ENCODE measurements at regions not wholly inside any gene's neighbourhood (a gene's known extent, or its start where the extent isn't known, plus 50 kb on each side); places are given as distances from the start of the nearest gene placed in this dataset.

DNA sequence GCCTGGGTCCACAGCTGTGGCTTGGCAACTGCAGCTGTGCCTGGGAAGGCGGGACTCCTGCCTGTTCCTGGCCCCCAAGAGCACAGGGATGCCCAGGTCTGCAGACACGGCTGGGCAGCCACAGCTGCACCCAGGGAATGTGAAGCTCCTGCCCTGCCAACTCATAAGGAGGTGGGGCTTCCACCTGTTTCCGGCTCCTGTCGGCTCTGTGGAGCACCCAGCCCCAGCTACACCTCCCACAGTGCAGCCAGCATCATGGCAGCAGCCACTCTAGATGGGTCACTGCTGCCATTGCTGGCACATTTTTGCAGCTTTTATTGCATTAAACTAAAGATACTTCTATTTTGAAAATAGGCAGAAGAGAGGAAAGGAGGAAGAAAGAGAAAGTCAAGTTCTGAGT lies 207.9 kb downstream of the SAMD5 start:
- Mint-ChIP-seq H3K9me3 (no peaks in the 10 kb centered on the region), H3K27ac (no peak overlapping the region), H3K36me3 (ENCODE audit: low read depth) (no peaks in the 10 kb centered on the region), H3K4me1 (ENCODE audit: low read depth) (no peaks in the 10 kb centered on the region), H3K27me3 (no peaks in the 10 kb centered on the region), H3K4me3 (no peak overlapping the region)
- no peak for DNase-seq

DNA sequence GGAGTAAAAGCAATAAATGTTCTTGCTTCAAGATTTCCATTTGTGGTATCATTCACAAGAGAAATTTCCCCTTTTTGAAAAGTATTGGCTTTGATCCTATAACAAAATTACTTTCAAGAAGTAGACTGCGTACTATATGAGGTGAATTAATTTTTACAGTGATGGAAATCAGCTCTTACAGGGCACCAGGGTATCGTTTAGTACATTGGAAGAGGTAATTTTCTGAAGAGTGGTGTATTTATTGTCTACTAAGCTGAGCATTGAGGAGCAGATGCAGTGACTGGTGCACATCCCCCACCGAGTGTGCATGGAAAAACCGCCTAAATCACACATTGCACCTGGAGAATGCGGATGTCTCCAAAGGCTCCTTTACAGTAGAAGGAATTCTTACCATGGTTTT lies 209.5 kb downstream of the SAMD5 start:
- H3K36me3 Mint-ChIP-seq (ENCODE audit: low read depth): no peaks in the 10 kb centered on the region
- H3K4me3 Mint-ChIP-seq: no peak overlapping the region
- DNase-seq: no peak
- H3K27ac Mint-ChIP-seq: no peak overlapping the region
- H3K9me3 Mint-ChIP-seq: peaks cover 3% of the 10 kb centered on the region
- no peaks in the 10 kb centered on the region for H3K27me3 Mint-ChIP-seq
- H3K4me1 Mint-ChIP-seq (ENCODE audit: low read depth): no peaks in the 10 kb centered on the region

- Mint-ChIP-seq H3K4me1 (ENCODE audit: low read depth) (no peaks in the 10 kb centered on the region), H3K9me3 (peaks cover 13% of the 10 kb centered on the region), H3K36me3 (ENCODE audit: low read depth) (no peaks in the 10 kb centered on the region), H3K4me3 (no peak overlapping the region), H3K27ac (no peak overlapping the region), H3K27me3 (no peaks in the 10 kb centered on the region)
- DNase-seq: no peak
Observed at GRCh38 chr6:147722158-147722557, 213.7 kb downstream of the SAMD5 start.

DNA sequence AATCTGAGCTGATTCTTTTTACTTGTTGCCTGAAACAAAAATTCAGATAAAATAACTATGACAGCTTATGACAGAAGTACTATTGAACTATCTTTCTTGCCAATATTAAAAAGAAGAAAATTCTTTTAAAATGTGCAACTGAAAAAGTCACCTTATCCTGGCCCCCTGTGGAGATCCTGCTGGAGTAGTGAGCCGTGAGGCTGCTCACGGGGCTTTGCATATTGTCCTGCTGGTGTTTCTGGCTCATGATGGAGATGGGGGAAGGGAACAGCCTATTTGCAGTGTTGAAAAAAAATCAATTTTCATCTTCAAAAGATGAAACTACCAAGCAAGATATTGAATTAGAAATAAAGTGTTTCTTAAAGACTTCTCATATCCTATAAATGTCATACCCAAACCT lies 216.0 kb downstream of the SAMD5 start:
- Mint-ChIP-seq H3K9me3 (peaks cover 13% of the 10 kb centered on the region), H3K27ac (no peak overlapping the region), H3K4me1 (ENCODE audit: low read depth) (no peaks in the 10 kb centered on the region), H3K36me3 (ENCODE audit: low read depth) (no peaks in the 10 kb centered on the region), H3K27me3 (no peaks in the 10 kb centered on the region), H3K4me3 (no peak overlapping the region)
- no peak for DNase-seq

DNA sequence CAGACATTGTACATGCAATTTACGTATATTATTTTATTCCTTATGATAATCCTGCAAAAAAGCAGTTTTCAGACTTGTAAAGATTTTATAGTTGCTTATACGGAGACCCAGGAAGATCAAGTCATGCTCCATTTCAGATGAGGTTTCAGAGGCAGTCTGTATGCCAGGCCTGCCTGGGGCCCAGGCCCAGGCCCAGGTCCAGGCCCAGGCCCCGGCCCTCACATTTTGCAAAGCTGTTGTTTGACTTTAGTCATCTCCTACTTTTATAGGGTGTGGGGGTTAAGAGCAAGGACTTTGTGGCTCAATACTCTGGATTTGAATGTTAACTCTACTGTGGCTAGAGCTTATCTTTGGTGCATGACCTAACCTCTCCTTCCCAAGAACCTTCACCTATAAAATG lies 217.9 kb downstream of the SAMD5 start:
- H3K36me3 Mint-ChIP-seq (ENCODE audit: low read depth): no peaks in the 10 kb centered on the region
- no peak overlapping the region for H3K27ac Mint-ChIP-seq
- H3K4me1 Mint-ChIP-seq (ENCODE audit: low read depth): no peaks in the 10 kb centered on the region
- peaks cover 13% of the 10 kb centered on the region for H3K9me3 Mint-ChIP-seq
- H3K27me3 Mint-ChIP-seq: no peaks in the 10 kb centered on the region
- no peak for DNase-seq
- no peak overlapping the region for H3K4me3 Mint-ChIP-seq

DNA sequence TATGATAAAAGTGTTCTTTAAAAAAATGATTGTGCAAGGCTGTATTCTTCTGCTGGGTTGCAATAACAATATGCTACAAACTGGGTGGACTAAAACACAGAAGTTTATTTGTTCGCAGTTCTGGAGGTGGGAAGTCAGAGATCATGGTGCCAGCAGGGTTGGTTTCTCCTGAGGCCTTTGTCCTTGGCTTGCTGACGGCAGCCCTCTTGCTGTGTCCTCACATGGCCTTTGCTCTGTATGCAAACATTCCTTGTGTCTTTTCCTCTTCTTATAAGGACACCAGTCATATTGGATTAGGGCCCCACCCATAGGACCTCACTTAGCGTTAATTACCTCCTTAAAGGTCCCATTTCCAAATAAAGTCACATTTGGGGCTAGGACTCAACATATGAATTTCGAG lies 220.4 kb downstream of the SAMD5 start:
- no peak overlapping the region for H3K27ac Mint-ChIP-seq
- no peaks in the 10 kb centered on the region for H3K36me3 Mint-ChIP-seq (ENCODE audit: low read depth)
- no peak for DNase-seq
- no peaks in the 10 kb centered on the region for H3K4me1 Mint-ChIP-seq (ENCODE audit: low read depth)
- no peaks in the 10 kb centered on the region for H3K27me3 Mint-ChIP-seq
- H3K9me3 Mint-ChIP-seq: peaks cover 2% of the 10 kb centered on the region
- no peak overlapping the region for H3K4me3 Mint-ChIP-seq

- Mint-ChIP-seq H3K4me3 (no peak overlapping the region), H3K36me3 (ENCODE audit: low read depth) (no peaks in the 10 kb centered on the region)
Observed at GRCh38 chr6:147733686-147734085, 225.2 kb downstream of the SAMD5 start.

DNA sequence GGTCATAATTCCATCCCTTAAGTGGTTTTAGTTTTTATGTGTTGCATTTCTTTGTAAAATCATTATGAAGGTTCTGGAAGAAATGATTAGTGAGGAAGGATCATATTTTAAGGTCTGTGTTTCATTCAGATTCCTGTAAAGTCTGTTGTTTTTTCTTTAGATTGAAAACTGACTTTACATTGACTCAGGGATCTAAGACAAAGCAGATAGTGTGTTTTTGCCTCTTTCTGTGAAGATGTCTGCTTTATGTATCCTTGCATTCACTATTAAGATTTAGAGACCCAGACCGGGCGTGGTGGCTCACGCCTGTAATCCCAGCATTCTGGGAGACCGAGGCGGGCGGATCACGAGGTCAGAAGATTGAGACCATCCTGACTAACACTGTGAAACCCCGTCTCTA lies 225.7 kb downstream of the SAMD5 start:
- no peak for DNase-seq
- H3K4me3 Mint-ChIP-seq: no peak overlapping the region
- H3K27ac Mint-ChIP-seq: no peak overlapping the region
- peaks cover 5% of the 10 kb centered on the region for H3K27me3 Mint-ChIP-seq
- H3K9me3 Mint-ChIP-seq: no peaks in the 10 kb centered on the region
- H3K4me1 Mint-ChIP-seq (ENCODE audit: low read depth): no peaks in the 10 kb centered on the region
- no peaks in the 10 kb centered on the region for H3K36me3 Mint-ChIP-seq (ENCODE audit: low read depth)

More at GRCh38 chr6:147733686-147734085, 225.2 kb downstream of the SAMD5 start:
- peaks cover 5% of the 10 kb centered on the region for H3K27me3 Mint-ChIP-seq
- H3K4me1 Mint-ChIP-seq (ENCODE audit: low read depth): no peaks in the 10 kb centered on the region
- H3K9me3 Mint-ChIP-seq: no peaks in the 10 kb centered on the region
- no peak for DNase-seq
- no peak overlapping the region for H3K27ac Mint-ChIP-seq

DNA sequence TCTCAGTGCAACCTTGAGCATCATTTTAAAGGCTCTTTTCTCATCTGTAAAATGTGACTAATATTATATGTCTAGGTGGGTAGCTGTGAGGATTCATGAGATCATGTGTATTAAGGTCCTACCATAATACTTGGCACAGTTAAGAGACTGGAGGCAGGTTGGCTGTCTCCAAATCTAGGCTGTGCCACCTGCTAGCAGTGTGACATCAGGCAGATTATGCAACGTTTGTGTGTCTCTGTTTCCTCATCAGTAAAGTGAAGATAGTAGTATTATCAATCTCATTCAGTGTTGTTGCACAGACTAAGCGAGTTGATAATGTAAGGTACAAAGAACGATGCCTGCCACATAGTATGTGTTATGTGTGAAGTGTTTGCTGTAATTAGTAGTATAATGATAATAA lies 227.4 kb downstream of the SAMD5 start:
- Mint-ChIP-seq H3K4me1 (ENCODE audit: low read depth) (no peaks in the 10 kb centered on the region), H3K27ac (no peak overlapping the region), H3K27me3 (peaks cover 5% of the 10 kb centered on the region), H3K9me3 (no peaks in the 10 kb centered on the region), H3K4me3 (no peak overlapping the region), H3K36me3 (ENCODE audit: low read depth) (no peaks in the 10 kb centered on the region)
- DNase-seq: no peak

GRCh38 chr6:147737115-147737514 lies 228.6 kb downstream of the SAMD5 start:
- Mint-ChIP-seq H3K9me3 (no peaks in the 10 kb centered on the region), H3K4me3 (no peak overlapping the region), H3K4me1 (ENCODE audit: low read depth) (no peaks in the 10 kb centered on the region), H3K27me3 (peaks cover 5% of the 10 kb centered on the region), H3K27ac (no peak overlapping the region), H3K36me3 (ENCODE audit: low read depth) (no peaks in the 10 kb centered on the region)
- DNase-seq: no peak

DNA sequence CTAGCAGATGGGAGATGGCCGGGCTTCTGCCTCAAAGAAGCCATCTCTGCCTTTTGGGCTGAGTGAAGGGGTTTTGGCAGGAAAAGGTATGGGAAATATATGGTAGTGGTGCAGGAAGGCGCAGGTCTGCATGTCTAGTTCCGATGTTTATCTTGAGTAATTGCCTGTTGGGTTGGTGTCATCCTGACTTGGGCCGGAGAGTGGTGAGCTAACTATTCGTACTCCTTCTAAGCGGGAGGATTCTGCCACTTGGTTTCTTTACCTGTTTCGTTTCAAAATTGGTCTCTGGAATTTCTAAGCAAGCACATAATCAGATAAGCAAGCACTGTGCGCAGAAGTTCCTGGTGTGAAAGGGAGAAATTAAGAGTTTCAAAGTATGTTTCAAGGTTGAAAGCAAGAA lies 229.6 kb downstream of the SAMD5 start:
- no peak for DNase-seq
- Mint-ChIP-seq H3K9me3 (no peaks in the 10 kb centered on the region), H3K4me3 (no peak overlapping the region), H3K36me3 (ENCODE audit: low read depth) (no peaks in the 10 kb centered on the region), H3K27me3 (peaks cover 5% of the 10 kb centered on the region), H3K4me1 (ENCODE audit: low read depth) (no peaks in the 10 kb centered on the region), H3K27ac (no peak overlapping the region)

- Mint-ChIP-seq H3K4me3 (no peak overlapping the region), H3K9me3 (no peaks in the 10 kb centered on the region), H3K4me1 (ENCODE audit: low read depth) (no peaks in the 10 kb centered on the region), H3K36me3 (ENCODE audit: low read depth) (no peaks in the 10 kb centered on the region), H3K27ac (no peak overlapping the region), H3K27me3 (peaks cover 5% of the 10 kb centered on the region)
- no peak for DNase-seq
Observed at GRCh38 chr6:147738516-147739162, 230.1 kb downstream of the SAMD5 start.

DNA sequence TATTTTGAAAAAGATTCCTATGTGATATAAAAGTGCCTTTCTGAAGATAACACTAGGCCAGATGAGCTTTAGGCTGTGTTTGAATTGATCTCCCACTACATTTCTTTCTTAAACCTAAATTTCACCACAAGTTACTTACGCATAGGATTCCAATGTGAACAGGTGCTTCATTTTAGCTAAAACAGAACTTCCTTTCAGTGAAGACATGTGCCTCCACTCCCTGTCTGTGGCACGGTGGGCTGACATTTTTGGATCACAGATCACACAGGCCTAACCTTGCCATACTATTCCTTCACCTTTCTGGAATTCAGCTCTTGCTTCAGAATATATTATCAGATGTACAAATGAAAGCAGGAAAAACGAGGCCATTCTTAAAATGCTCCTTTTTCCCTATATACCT lies 231.8 kb downstream of the SAMD5 start:
- no peaks in the 10 kb centered on the region for H3K9me3 Mint-ChIP-seq
- H3K36me3 Mint-ChIP-seq (ENCODE audit: low read depth): no peaks in the 10 kb centered on the region
- no peaks in the 10 kb centered on the region for H3K4me1 Mint-ChIP-seq (ENCODE audit: low read depth)
- H3K4me3 Mint-ChIP-seq: no peak overlapping the region
- H3K27me3 Mint-ChIP-seq: peaks cover 5% of the 10 kb centered on the region
- DNase-seq: no peak
- H3K27ac Mint-ChIP-seq: no peak overlapping the region

GRCh38 chr6:147740916-147741315 lies 232.4 kb downstream of the SAMD5 start:
- Mint-ChIP-seq H3K36me3 (ENCODE audit: low read depth) (no peaks in the 10 kb centered on the region), H3K27me3 (peaks cover 5% of the 10 kb centered on the region), H3K4me1 (ENCODE audit: low read depth) (no peaks in the 10 kb centered on the region), H3K4me3 (no peak overlapping the region), H3K27ac (no peak overlapping the region), H3K9me3 (no peaks in the 10 kb centered on the region)
- no peak for DNase-seq

- Mint-ChIP-seq H3K4me3 (no peak overlapping the region), H3K4me1 (ENCODE audit: low read depth) (no peaks in the 10 kb centered on the region), H3K27ac (no peak overlapping the region), H3K9me3 (no peaks in the 10 kb centered on the region), H3K27me3 (peaks cover 5% of the 10 kb centered on the region), H3K36me3 (ENCODE audit: low read depth) (no peaks in the 10 kb centered on the region)
- no peak for DNase-seq
Observed at GRCh38 chr6:147741389-147741788, 232.9 kb downstream of the SAMD5 start.

DNA sequence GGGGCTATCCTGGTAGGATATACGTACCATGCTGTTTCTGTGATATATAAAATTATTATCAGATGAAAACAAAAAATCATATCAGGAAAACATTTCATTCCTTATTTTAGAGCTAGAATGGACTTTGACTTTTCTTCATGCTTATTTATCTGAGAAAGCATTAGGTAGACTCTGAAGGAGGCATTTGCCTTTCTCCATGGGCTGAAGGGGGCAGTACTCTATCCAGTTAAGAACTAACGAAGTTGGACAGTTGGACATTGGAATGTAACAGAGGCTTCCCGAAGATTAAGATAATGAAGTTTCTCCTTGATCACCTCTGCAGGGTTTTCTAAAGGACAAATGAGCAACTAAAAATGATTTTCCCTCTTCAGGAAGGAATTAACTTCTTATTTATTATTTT lies 233.9 kb downstream of the SAMD5 start:
- no peaks in the 10 kb centered on the region for H3K36me3 Mint-ChIP-seq (ENCODE audit: low read depth)
- no peak for DNase-seq
- peaks cover 5% of the 10 kb centered on the region for H3K27me3 Mint-ChIP-seq
- no peaks in the 10 kb centered on the region for H3K4me1 Mint-ChIP-seq (ENCODE audit: low read depth)
- no peak overlapping the region for H3K27ac Mint-ChIP-seq
- no peak overlapping the region for H3K4me3 Mint-ChIP-seq
- no peaks in the 10 kb centered on the region for H3K9me3 Mint-ChIP-seq
